ENCODE measurements at regions not wholly inside any gene's neighbourhood (a gene's known extent, or its start where the extent isn't known, plus 50 kb on each side); places are given as distances from the start of the nearest gene placed in this dataset.
"Not testable (repeated sequence)": the region's sequence is repeated elsewhere in the genome, so short reads cannot be mapped to it uniquely, and the experiment has no call there.

DNA sequence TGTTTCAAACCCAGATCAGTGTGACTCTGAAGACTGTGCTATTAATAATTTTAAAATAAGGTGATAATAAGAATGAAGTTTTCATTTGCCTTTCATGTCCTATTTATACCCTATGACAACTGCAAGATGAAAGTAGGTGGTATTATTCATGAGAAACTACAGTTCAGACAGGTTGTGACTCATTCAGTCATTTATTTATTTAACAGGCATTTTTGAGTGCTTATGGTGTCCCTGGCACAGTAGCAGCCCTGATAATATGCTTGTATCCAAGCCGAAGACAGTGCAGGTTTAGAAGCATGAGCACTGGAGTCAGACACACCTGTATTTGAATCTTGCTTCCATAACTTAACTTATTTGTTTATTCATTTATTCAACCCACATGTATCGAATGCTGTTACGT, 87.1 kb downstream of the FZD1 start:
- H3K4me3 ChIP-seq (ENCODE audit: low read length in 2 of 2), result no peak overlapping the region
- no peak overlapping the region for H3K27ac ChIP-seq (ENCODE audit: low read depth in 1 of 2, low read length in 1 of 2)
- H3K36me3 ChIP-seq (ENCODE audit: control insufficient read depth in 2 of 2, insufficient read depth in 2 of 2, low read length in 1 of 2), result no peaks in the 10 kb centered on the region
- WGBS, result 98% methylated on average over 3 of the region's 3 CpGs
- H3K4me1 ChIP-seq (ENCODE audit: control insufficient read depth in 2 of 2, insufficient read depth in 2 of 2, low read length in 2 of 2), result no peaks in the 10 kb centered on the region
- H3K9me3 ChIP-seq (ENCODE audit: control insufficient read depth in 2 of 2, insufficient read depth in 1 of 2, low read length in 1 of 2), result no peaks in the 10 kb centered on the region
- DNase-seq (ENCODE audit: low read depth in 6 of 9, low spot score in 9 of 9), result no peak
- no peaks in the 10 kb centered on the region for H3K27me3 ChIP-seq (ENCODE audit: control insufficient read depth in 2 of 2, insufficient read depth in 1 of 2, low read length in 1 of 2)

DNA sequence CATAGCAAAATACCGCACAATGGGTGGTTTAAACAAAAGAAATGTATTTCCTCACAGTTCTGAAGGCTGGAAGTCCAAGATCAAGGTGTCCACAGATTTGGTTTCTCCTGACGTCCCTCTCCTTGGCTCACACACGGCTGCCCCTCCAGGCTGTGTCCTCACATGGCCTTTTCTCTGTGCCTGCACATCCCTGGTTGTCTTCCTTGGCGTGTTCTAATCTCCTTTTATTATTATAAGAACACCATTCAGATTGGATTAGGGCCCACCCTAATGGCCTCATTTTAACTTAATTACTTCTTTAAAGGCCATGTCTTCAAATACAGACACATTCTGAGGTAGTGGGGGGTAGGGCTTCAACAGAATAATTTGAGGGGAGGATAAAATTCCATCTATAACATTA, 87.9 kb downstream of the FZD1 start:
- Histone ChIP-seq H3K4me3 (ENCODE audit: low read length in 2 of 2) (no peak overlapping the region), H3K27ac (ENCODE audit: low read depth in 1 of 2, low read length in 1 of 2) (no peak overlapping the region), H3K36me3 (ENCODE audit: control insufficient read depth in 2 of 2, insufficient read depth in 2 of 2, low read length in 1 of 2) (no peaks in the 10 kb centered on the region), H3K9me3 (ENCODE audit: control insufficient read depth in 2 of 2, insufficient read depth in 1 of 2, low read length in 1 of 2) (no peaks in the 10 kb centered on the region), H3K4me1 (ENCODE audit: control insufficient read depth in 2 of 2, insufficient read depth in 2 of 2, low read length in 2 of 2) (no peaks in the 10 kb centered on the region), H3K27me3 (ENCODE audit: control insufficient read depth in 2 of 2, insufficient read depth in 1 of 2, low read length in 1 of 2) (no peaks in the 10 kb centered on the region)
- 92% methylated on average over 4 of the region's 4 CpGs for WGBS
- DNase-seq (ENCODE audit: low read depth in 6 of 9, low spot score in 9 of 9), result no peak

DNA sequence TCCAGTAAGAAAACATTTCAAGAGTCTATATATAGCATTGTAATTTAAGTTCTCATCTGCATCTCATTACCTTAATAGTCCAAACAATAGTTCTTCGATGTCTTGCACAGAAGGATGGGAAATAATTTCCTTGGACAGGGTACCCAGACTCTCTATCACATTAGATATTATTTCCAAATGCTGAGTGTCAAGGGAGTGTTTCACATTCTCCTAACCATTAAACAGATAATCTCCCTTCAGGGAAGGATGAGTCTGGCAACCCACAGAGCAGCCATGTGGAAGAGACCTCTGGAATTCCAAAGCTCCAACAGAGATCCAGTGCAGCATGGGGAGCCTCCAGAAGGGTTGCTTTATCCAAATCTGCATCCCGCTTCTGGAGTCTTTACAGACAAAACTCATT, 89.6 kb downstream of the FZD1 start:
- H3K27ac ChIP-seq (ENCODE audit: low read depth in 1 of 2, low read length in 1 of 2), result no peak overlapping the region
- no peaks in the 10 kb centered on the region for H3K27me3 ChIP-seq (ENCODE audit: control insufficient read depth in 2 of 2, insufficient read depth in 1 of 2, low read length in 1 of 2)
- no peaks in the 10 kb centered on the region for H3K9me3 ChIP-seq (ENCODE audit: control insufficient read depth in 2 of 2, insufficient read depth in 1 of 2, low read length in 1 of 2)
- WGBS, result 91% methylated on average over 2 of the region's 2 CpGs
- H3K4me1 ChIP-seq (ENCODE audit: control insufficient read depth in 2 of 2, insufficient read depth in 2 of 2, low read length in 2 of 2), result no peaks in the 10 kb centered on the region
- no peak overlapping the region for H3K4me3 ChIP-seq (ENCODE audit: low read length in 2 of 2)
- DNase-seq (ENCODE audit: low read depth in 6 of 9, low spot score in 9 of 9), result no peak
- no peaks in the 10 kb centered on the region for H3K36me3 ChIP-seq (ENCODE audit: control insufficient read depth in 2 of 2, insufficient read depth in 2 of 2, low read length in 1 of 2)

DNA sequence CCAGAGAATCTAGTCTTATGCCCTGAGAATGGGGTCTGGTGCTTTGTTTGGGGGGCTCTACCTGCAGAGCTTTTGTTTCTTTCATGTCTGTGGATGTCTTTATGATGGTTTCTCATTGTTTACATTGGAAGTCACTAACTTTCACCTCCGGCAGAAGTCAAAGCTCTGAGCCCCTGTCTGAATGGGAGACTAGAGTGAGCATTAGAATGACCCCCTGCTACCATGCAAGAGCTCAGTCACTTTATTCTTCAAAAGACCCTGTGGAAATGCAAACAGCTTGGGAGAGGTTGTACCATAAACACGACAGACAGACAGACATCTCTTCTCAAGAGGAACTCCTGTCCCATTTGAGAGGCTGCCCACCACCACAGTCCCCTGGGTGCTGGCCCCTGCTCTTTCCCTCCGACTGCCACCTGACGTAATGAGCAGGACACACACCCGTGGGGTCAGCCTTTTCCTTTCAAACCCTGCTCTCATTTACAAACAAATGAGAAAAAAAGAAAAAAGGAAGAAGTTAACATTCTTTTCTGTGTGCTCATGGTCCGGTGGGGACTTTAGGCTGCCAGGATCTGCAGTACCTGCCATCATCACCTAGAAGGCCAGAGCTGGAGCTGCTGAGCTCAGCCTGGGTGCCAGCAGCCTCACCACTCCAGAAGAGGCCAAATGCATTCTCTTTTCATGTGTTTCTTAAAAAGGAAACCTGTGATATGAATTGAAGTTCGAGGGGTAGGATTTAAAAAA, 91.6 kb downstream of the FZD1 start:
- H3K4me3 ChIP-seq (ENCODE audit: low read length in 2 of 2), result no peak overlapping the region
- H3K9me3 ChIP-seq (ENCODE audit: control insufficient read depth in 2 of 2, insufficient read depth in 1 of 2, low read length in 1 of 2), result no peaks in the 10 kb centered on the region
- no peak overlapping the region for H3K27ac ChIP-seq (ENCODE audit: low read depth in 1 of 2, low read length in 1 of 2)
- H3K4me1 ChIP-seq (ENCODE audit: control insufficient read depth in 2 of 2, insufficient read depth in 2 of 2, low read length in 2 of 2), result no peaks in the 10 kb centered on the region
- H3K27me3 ChIP-seq (ENCODE audit: control insufficient read depth in 2 of 2, insufficient read depth in 1 of 2, low read length in 1 of 2), result no peaks in the 10 kb centered on the region
- 83% methylated on average over 7 of the region's 7 CpGs for WGBS
- no peaks in the 10 kb centered on the region for H3K36me3 ChIP-seq (ENCODE audit: control insufficient read depth in 2 of 2, insufficient read depth in 2 of 2, low read length in 1 of 2)
- no peak for DNase-seq (ENCODE audit: low read depth in 6 of 9, low spot score in 9 of 9)

DNA sequence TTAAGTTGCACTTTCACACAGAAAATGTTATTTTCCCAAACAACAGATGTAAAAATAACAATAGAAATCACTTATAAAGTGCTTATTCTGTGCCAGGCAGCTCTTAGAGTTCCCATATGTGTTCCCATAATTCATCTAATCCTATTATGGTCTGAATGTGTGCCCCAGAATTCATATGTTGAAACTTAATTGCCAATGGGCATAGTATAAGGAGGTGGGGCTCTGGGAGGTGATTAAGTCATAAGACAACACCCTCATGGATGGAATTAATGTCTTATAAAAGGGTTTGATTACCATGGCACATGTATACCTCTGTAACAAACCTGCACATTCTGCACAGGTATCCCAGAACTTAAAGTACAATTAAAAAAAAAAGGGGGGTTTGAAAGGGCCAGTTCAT, 92.7 kb downstream of the FZD1 start:
- H3K36me3 ChIP-seq (ENCODE audit: control insufficient read depth in 2 of 2, insufficient read depth in 2 of 2, low read length in 1 of 2), result no peaks in the 10 kb centered on the region
- no peak for DNase-seq (ENCODE audit: low read depth in 6 of 9, low spot score in 9 of 9)
- H3K9me3 ChIP-seq (ENCODE audit: control insufficient read depth in 2 of 2, insufficient read depth in 1 of 2, low read length in 1 of 2), result no peaks in the 10 kb centered on the region
- H3K27ac ChIP-seq (ENCODE audit: low read depth in 1 of 2, low read length in 1 of 2), result no peak overlapping the region
- H3K27me3 ChIP-seq (ENCODE audit: control insufficient read depth in 2 of 2, insufficient read depth in 1 of 2, low read length in 1 of 2), result no peaks in the 10 kb centered on the region
- no peak overlapping the region for H3K4me3 ChIP-seq (ENCODE audit: low read length in 2 of 2)
- H3K4me1 ChIP-seq (ENCODE audit: control insufficient read depth in 2 of 2, insufficient read depth in 2 of 2, low read length in 2 of 2), result no peaks in the 10 kb centered on the region

DNA sequence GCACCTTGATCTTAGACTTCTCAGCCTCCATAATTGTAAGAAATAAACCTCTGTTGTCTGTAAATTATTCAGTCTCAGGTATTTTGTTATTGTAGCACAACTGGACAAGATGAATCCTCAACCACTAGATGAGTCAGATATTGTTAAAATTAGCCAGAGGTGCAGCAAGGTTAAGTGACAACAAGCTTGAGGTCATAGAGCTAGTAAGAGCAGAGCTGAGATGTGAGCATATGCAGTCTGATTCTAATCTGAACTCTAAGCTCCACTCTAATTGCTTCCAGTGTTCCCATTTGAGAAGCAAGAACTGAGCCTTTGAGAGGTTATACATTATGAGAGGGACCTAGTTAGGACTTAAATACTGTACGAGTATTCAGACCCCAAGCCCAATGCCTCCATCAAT, 93.1 kb downstream of the FZD1 start:
- Histone ChIP-seq H3K9me3 (ENCODE audit: control insufficient read depth in 2 of 2, insufficient read depth in 1 of 2, low read length in 1 of 2) (no peaks in the 10 kb centered on the region), H3K27me3 (ENCODE audit: control insufficient read depth in 2 of 2, insufficient read depth in 1 of 2, low read length in 1 of 2) (no peaks in the 10 kb centered on the region), H3K4me3 (ENCODE audit: low read length in 2 of 2) (no peak overlapping the region), H3K27ac (ENCODE audit: low read depth in 1 of 2, low read length in 1 of 2) (no peak overlapping the region), H3K4me1 (ENCODE audit: control insufficient read depth in 2 of 2, insufficient read depth in 2 of 2, low read length in 2 of 2) (no peaks in the 10 kb centered on the region), H3K36me3 (ENCODE audit: control insufficient read depth in 2 of 2, insufficient read depth in 2 of 2, low read length in 1 of 2) (no peaks in the 10 kb centered on the region)
- WGBS, result 93% methylated on average over 1 of the region's 1 CpG
- no peak for DNase-seq (ENCODE audit: low read depth in 6 of 9, low spot score in 9 of 9)

DNA sequence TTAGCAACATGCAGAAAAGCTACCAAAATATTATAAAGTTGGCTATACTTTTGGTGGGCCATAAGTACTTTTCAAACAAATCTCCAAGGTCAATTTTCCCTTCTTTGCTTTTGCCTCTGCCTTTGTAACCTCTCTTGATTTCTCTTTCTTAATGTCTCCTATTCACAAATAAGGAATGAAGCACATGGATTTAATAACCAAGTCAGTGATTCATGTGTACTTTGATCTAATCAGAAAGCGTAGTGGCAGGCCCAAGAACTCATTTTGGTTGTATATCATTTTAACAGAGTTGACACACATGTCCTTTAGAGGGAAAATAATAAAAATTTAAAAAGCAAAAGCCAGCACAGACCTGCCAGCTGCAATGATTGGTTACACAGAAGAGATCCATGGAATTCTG, 93.7 kb downstream of the FZD1 start:
- Histone ChIP-seq H3K4me3 (ENCODE audit: low read length in 2 of 2) (no peak overlapping the region), H3K36me3 (ENCODE audit: control insufficient read depth in 2 of 2, insufficient read depth in 2 of 2, low read length in 1 of 2) (no peaks in the 10 kb centered on the region), H3K27me3 (ENCODE audit: control insufficient read depth in 2 of 2, insufficient read depth in 1 of 2, low read length in 1 of 2) (no peaks in the 10 kb centered on the region), H3K9me3 (ENCODE audit: control insufficient read depth in 2 of 2, insufficient read depth in 1 of 2, low read length in 1 of 2) (no peaks in the 10 kb centered on the region), H3K4me1 (ENCODE audit: control insufficient read depth in 2 of 2, insufficient read depth in 2 of 2, low read length in 2 of 2) (no peaks in the 10 kb centered on the region), H3K27ac (ENCODE audit: low read depth in 1 of 2, low read length in 1 of 2) (no peak overlapping the region)
- WGBS, result 91% methylated on average over 1 of the region's 1 CpG
- no peak for DNase-seq (ENCODE audit: low read depth in 6 of 9, low spot score in 9 of 9)

DNA sequence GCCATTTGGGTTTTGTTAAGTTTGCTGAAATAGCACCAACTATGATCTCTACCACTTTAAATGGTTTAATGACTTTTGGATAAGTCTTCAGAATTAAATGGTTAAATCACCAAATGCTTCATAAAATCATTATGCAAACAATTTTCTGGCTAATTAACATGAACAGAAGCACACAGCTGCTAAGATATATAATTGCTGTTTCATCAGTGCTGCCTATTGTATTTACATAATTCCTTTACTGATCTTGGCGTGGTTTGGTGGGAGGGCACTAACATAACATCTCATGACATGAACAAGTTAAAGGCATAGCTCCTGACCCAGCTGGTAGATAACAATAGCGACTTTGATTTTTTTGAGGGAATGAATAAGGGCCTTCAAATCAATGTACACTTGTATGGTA, 94.1 kb downstream of the FZD1 start:
- H3K9me3 ChIP-seq (ENCODE audit: control insufficient read depth in 2 of 2, insufficient read depth in 1 of 2, low read length in 1 of 2), result no peaks in the 10 kb centered on the region
- H3K4me3 ChIP-seq (ENCODE audit: low read length in 2 of 2), result no peak overlapping the region
- H3K4me1 ChIP-seq (ENCODE audit: control insufficient read depth in 2 of 2, insufficient read depth in 2 of 2, low read length in 2 of 2), result no peaks in the 10 kb centered on the region
- DNase-seq (ENCODE audit: low read depth in 6 of 9, low spot score in 9 of 9), result no peak
- no peaks in the 10 kb centered on the region for H3K36me3 ChIP-seq (ENCODE audit: control insufficient read depth in 2 of 2, insufficient read depth in 2 of 2, low read length in 1 of 2)
- H3K27ac ChIP-seq (ENCODE audit: low read depth in 1 of 2, low read length in 1 of 2), result no peak overlapping the region
- no peaks in the 10 kb centered on the region for H3K27me3 ChIP-seq (ENCODE audit: control insufficient read depth in 2 of 2, insufficient read depth in 1 of 2, low read length in 1 of 2)
- 91% methylated on average over 2 of the region's 2 CpGs for WGBS

DNA sequence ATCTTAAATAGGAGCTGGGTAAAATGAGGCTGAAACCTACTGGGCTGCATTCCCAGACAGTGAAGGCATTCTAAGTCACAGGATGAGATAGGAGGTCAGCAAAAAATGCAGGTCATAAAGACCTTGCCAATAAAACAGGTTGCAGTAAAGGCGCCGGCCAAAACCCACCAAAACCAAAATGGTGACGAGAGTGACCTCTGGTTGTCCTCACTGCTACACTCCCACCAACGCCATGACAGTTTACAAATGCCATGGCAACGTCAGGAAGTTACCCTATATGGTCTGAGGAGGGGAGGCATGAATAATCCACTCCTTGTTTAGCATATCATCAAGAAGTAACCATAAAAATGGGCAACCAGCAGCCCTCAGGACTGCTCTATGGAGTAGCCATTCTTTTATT, 100.9 kb downstream of the FZD1 start:
- not testable (repeated sequence) for H3K36me3 ChIP-seq (ENCODE audit: control insufficient read depth in 2 of 2, insufficient read depth in 2 of 2, low read length in 1 of 2); H3K27me3 ChIP-seq (ENCODE audit: control insufficient read depth in 2 of 2, insufficient read depth in 1 of 2, low read length in 1 of 2); H3K4me1 ChIP-seq (ENCODE audit: control insufficient read depth in 2 of 2, insufficient read depth in 2 of 2, low read length in 2 of 2); DNase-seq (ENCODE audit: low read depth in 6 of 9, low spot score in 9 of 9); H3K27ac ChIP-seq (ENCODE audit: low read depth in 1 of 2, low read length in 1 of 2); H3K4me3 ChIP-seq (ENCODE audit: low read length in 2 of 2); H3K9me3 ChIP-seq (ENCODE audit: control insufficient read depth in 2 of 2, insufficient read depth in 1 of 2, low read length in 1 of 2)
- 93% methylated on average over 5 of the region's 5 CpGs for WGBS

DNA sequence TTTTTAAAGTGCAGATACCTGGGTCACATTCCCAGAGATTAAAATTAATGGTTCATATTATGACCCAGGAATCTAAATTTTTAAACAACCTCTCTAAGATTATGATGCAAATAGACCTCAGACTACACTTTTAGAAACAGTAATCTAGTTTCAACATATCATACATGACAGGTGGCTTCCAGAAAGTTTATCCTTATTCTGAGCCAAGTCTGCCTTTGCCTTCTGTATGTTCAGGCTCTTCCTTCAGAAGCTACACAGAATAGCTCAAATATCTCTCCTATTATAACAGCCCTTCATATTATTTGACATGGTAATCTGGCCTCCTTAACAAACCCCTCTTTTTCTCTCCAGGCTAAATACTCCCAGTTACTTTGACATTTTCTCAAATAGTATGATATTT, 101.9 kb downstream of the FZD1 start:
- no peak for DNase-seq (ENCODE audit: low read depth in 6 of 9, low spot score in 9 of 9)
- Histone ChIP-seq H3K9me3 (ENCODE audit: control insufficient read depth in 2 of 2, insufficient read depth in 1 of 2, low read length in 1 of 2) (no peaks in the 10 kb centered on the region), H3K4me1 (ENCODE audit: control insufficient read depth in 2 of 2, insufficient read depth in 2 of 2, low read length in 2 of 2) (no peaks in the 10 kb centered on the region), H3K36me3 (ENCODE audit: control insufficient read depth in 2 of 2, insufficient read depth in 2 of 2, low read length in 1 of 2) (no peaks in the 10 kb centered on the region), H3K4me3 (ENCODE audit: low read length in 2 of 2) (no peak overlapping the region), H3K27ac (ENCODE audit: low read depth in 1 of 2, low read length in 1 of 2) (no peak overlapping the region), H3K27me3 (ENCODE audit: control insufficient read depth in 2 of 2, insufficient read depth in 1 of 2, low read length in 1 of 2) (no peaks in the 10 kb centered on the region)

Data from thymus (tissue), 11 donors.